NAMALWA (cell line): ENCODE measurements at regions not wholly inside any gene's neighbourhood (a gene's known extent, or its start where the extent isn't known, plus 50 kb on each side); places are given as distances from the start of the nearest gene placed in this dataset.

Experiments used
- DNase-seq: peaks from one replicate; pipeline ENCODE4 v3.0.0-alpha.2; 2015; ENCODE audit warnings: low spot score

DNA sequence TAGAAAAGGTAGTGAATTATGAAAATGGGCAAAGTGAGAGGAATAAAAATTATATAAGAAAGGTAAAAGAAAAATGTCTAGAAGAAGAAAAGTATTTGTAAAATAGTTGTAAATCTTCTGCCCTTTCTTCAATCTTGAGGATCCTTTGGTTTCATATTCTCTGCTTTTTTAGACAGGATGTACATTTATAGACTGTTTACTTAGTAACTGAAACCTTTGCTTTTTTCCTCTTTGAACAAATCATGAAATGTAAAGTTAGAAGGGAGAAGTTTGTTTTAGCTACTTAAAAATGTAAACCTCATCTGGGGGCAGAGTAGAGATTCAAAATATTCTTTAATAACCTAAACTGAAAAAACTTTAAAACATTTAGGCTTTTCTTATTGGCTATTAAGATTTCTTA lies 150.4 kb upstream of the ITGA4 start:
- peak; percentile 55 for DNase-seq

DNA sequence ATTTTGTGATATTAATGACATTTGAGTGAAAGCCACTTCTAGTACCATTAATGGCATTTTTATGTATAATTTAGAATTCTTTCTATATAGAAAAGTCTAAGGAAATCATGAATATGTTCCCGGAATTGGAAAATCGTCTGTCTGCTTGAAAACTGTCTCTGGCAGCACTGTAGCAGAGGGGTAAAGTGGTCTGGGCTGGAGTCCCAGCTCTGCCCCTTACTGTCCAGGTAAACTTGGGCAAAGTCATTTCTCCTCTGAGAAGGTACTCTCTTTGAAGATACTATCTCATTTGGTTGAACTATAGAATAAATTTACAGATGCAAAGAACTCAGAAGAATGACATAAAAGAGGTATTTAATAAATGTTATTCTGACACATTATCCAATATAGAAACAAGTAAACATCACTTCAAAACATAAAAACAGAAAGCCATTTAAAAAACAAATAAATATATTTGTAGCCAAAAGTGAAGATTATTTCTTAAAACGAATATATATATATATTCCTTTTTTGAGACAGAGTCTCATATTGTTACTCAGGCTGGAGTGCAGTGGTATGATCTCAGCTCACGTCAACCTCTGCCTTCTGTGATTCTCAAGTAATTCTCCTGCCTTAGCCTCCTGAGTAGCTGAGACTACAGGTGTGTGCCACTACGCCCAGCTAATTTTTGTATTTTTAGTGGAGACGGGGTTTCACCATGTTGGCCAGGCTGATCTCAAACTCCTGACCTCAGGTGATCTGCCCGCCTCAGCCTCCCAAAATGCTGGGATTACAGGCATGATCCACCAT lies 149.8 kb upstream of the ITGA4 start:
- peak; percentile 46 for DNase-seq

GRCh38 chr2:181308766-181309515 lies 148.2 kb upstream of the ITGA4 start:
- DNase-seq, result peak; percentile 73

DNA sequence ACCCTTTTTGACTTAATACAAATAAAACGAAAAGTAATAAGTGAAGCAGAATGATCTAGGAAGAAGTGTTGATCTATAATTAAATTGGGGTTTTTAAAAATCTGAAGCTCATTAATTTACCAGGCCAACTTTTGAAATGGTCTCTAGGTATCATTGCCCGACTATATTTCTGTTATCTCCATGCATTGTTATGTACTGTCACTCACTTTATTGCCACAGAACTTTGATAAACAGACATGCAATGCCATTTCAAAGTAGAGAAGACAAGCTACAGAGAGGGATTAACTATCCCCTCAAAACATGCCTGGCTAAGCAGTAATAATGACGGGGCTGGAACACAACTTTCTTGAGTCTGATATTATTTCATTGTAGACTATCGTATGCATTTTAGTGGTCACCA lies 147.6 kb upstream of the ITGA4 start:
- peak; percentile 57 for DNase-seq

DNA sequence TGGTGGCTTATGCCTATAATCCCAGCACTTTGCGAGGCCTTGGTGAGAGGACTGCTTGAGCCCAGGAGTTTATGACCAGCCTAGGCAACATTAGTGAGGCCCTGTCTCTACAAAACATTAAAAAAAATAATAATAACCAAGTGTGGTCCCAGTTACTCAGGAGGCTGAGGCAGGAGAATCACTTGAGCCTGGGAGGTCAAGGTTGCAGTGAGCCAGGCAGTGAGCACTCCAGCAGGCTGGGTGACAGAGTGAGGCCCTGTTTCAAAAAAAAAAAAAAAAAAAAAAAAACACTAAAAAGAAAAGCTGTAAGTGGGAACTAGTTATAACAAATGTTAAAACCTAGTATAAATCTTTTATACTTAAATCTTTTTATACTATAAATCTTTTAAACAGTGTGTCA lies 146.2 kb upstream of the ITGA4 start:
- DNase-seq, result peak; percentile 31

DNA sequence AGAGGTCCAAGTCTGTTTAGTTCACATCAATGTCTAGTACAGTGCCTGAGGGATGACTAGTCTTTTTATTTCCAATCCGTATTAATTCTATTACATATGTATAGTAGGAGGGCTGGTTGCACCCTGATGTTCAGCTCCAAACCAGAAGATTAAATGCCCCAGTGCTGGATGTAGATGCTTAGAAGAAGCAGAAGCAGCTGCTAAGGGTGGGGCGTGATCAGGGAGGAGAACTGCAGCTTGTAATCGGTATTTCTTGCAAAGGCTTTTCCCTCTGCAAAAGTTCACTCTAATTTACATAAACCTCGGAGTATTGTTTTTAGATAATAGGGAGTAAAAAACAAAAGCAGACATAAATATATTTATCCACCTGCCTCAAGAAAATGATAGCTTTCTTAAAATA lies 145.3 kb upstream of the ITGA4 start:
- DNase-seq, result peak; percentile 67

- peak; percentile 77 for DNase-seq
Observed at GRCh38 chr2:181312515-181312927, 144.7 kb upstream of the ITGA4 start.

- peak; percentile 8 for DNase-seq
Observed at GRCh38 chr2:181313845-181314244, 143.3 kb upstream of the ITGA4 start.

GRCh38 chr2:181314551-181314950 lies 142.6 kb upstream of the ITGA4 start:
- no peak for DNase-seq

DNA sequence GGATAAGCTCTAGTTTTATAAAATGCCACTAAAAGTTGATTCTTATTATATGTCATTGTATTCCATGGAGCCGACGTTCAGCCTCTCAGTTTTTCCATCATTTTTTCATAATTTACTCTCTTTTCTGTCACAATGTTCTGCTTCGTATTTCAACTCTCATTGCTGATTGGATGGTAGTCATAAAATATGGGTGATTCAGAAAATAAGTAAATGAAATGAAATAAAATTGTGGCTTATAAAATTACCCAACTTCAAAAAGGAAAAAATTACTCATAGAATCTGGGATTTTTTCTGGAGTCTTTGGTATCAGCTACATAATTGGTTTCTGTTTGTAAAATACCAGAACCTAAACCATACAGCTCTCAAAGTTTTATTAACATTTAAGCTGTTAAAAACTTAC lies 139.7 kb upstream of the ITGA4 start:
- DNase-seq, result no peak

GRCh38 chr2:181318504-181319280 lies 138.5 kb upstream of the ITGA4 start:
- no peak for DNase-seq

- DNase-seq, result no peak
Observed at GRCh38 chr2:181319286-181319685, 137.9 kb upstream of the ITGA4 start.

- DNase-seq, result no peak
Observed at GRCh38 chr2:181320638-181321037, 136.5 kb upstream of the ITGA4 start.

DNA sequence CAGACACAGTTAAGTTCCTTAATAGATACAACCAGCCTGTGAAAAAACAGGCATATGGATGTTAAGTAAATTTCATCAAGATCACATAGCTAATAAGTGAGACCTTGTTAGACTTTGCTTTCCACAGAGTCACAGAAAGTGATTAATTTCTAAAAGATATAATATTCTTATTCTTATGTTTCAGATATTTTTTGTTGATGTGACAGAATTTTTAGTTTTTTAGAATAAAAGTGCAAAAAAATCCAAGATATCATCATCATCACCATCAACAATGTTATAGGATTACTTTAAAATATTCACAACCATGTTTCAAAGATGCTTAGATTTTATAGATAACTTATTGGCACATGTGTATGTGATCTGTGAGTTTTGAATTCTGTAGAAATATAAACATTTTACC lies 132.3 kb upstream of the ITGA4 start:
- no peak for DNase-seq

DNA sequence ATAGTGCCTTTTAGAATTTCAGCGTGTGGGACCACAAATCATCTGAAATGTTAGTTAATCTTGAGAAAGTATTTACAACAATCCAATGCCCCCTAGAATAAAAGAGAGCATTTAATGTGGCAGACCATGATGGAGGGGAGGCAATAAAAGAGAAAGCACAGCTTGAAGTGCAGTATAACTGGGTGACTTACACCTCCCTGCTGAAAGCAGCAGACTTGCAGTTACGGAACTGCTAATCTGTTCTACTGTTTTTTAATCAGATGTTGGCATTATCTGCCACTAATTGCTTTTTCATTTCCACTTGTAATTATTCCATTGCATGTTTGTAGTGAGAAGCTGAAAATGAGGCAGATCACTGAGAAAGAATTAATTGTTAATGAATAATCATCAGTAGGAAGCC lies 130.5 kb upstream of the ITGA4 start:
- DNase-seq, result no peak

GRCh38 chr2:181330286-181330685 lies 126.9 kb upstream of the ITGA4 start:
- no peak for DNase-seq

DNA sequence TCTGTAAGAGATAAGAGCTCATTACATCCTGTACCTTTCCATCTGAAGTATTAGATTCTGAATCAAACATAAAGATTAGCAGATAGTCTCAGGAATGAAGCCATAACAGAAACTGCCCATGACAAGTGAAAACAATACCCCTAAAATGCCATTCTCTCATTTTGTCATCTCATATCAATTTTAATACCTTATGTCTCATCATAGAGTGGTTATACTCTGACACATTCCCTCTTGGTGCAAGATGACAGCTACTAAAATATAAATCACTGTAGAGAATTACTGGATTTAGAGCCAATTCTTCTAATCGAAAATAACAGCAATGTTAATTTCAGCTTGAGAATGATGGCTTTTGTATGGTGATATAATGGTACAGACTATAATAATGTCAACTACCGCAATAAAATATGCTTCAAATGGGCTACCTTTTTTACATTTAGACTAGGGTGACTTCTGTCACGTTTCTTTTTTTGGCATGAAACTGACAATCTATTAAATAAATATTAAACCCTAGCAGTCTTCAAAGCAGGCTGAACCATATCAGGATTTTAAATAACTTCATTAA lies 125.1 kb upstream of the ITGA4 start:
- DNase-seq, result no peak

DNA sequence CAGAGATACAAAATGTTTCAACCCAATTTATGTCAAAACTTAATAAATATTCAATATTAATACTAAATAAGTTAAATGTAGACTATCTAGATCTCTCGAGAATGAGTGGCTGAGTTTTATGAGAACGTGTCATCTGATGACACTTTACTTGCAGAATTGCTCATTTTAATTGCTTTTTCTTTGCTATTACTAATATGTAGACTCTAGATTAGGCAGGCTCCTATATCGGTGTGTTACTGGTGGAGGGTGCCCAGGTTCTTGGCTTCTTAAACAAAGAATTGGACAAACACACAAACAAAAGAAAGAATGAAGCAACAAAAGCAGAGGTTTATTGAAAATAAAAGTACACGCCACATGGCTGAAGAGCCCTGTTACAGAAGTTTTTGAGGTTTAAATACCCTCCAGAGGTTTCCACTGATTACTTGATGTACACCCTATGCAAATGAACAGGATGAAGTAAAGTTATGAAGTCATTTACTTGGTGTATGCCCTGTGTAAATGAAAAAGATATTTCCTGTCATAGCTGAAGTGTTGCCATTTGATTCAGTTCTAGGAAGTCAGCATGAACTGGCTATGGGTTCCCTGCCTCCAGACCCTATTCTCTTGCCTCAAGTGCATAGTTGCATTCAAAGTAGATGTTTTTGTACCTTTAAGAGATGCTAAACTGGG lies 122.9 kb upstream of the ITGA4 start:
- DNase-seq, result peak; percentile 10

DNA sequence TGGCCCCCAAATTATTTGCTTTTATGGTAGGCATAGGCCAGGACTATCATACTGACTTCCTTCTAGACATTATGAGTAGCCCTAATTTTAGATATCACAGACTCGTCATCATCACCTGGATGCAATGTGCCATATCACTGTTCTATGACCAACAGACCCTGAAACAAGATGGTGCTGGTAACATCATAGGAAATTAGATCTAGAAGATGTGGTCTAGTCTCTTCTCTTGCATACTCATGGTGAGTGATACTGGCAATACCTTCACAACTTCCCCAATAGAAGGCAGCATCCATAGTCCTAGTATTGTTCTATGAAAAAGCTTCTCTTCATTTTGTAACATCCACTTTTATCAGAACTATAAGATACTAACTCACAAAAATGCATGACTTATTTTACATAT lies 116.3 kb upstream of the ITGA4 start:
- no peak for DNase-seq

DNA sequence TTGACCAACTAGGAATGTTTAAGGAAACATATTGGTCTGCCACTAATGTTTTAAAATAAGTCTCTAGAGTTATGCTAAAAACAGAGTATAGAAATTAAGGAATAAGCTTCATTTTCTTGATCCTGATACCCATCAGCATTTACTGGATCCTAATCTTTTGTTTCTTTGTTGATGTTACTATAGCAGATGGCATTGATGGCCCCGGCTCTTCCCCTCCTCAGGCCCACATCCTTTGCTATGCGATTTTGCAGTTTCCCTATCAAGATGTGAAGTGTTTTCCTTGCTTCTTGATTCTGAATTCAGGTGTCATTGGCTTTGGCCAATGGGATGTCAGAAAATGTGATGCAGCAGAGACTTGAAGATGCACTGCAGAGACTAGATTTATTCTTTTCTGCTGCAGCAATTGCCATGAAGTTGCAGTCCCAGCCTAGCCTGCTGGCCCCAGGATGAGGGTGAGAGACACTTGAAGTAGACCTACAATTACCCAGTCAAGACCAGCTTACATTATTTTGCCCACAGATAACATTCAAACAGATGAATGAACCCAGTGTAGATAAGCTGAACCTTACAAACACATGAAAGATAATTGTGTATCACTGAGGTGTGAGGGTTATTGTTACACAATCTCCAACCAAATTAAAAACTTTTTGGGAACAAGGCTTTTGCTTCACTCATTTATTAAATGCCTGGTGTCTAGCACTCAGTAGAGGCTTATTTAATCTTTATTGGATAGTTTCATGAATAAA lies 115.2 kb upstream of the ITGA4 start:
- DNase-seq, result no peak
